GM23248 (cell line): ENCODE measurements at regions not wholly inside any gene's neighbourhood (a gene's known extent, or its start where the extent isn't known, plus 50 kb on each side); places are given as distances from the start of the nearest gene placed in this dataset.

ENCODE experiments used
- EZH2 ChIP-seq: fragments of 200-600 bp; sonication (generic); IDR thresholded peaks from 2 replicates; pipeline ENCODE4 v1.6.1; 2018; ENCODE audit warnings: antibody characterized with exemption, mild to moderate bottlenecking; ENCODE audit not compliant: insufficient read depth, poor library complexity, severe bottlenecking
- EZH2phosphoT487 ChIP-seq: fragments of 200-600 bp; sonication (generic); IDR thresholded peaks from 2 replicates; pipeline ENCODE4 v1.6.1; 2018; ENCODE audit warnings: antibody characterized with exemption, moderate library complexity, mild to moderate bottlenecking, low read depth; ENCODE audit not compliant: insufficient read depth

- TF ChIP-seq EZH2 (no peak), EZH2phosphoT487 (no peak)
Measured at GRCh38 chr12:88921890-88922532, 341.7 kb upstream of the KITLG start.
